ENCODE measurements at regions not wholly inside any gene's neighbourhood (a gene's known extent, or its start where the extent isn't known, plus 50 kb on each side); places are given as distances from the start of the nearest gene placed in this dataset.

DNA sequence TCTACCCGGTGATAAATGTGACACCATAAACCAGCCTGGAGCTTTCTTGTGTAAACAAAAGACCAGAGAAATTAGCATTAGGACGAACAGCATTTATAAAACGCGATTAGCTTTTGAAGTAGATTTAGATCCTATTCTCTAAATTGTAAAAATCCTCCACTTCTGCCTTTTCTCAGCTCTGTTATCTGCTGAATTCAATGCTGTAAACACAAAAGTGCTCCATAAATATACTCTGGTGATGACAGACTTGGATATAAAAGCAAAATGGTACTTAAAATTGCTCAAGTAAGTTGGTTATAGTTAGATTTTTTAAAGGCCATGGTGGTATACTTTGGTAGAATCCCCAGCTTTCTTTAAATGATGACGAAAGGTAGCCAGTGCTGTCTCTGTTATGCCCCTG is 114.6 kb upstream of the RMST start:
- no peak for DNase-seq

DNA sequence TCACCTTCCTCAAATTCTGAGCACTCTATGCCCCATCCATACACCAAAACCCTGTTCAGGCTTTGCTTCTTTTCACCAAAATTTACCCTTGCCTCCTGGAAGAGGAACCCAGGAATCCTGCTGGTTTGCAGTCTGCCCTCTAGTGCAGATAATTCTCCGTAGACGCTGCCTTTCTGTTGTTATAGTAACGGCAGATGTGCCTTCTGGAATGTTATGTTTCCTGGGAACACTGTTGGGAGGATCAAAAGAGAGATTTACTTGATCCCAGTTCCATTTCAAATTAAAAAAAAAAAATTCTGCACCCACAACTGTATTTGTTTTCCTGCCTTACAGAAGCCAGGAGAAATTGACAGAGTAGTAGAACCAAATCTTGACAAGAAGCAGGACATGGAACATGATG is 104.2 kb upstream of the RMST start:
- DNase-seq, result no peak

DNA sequence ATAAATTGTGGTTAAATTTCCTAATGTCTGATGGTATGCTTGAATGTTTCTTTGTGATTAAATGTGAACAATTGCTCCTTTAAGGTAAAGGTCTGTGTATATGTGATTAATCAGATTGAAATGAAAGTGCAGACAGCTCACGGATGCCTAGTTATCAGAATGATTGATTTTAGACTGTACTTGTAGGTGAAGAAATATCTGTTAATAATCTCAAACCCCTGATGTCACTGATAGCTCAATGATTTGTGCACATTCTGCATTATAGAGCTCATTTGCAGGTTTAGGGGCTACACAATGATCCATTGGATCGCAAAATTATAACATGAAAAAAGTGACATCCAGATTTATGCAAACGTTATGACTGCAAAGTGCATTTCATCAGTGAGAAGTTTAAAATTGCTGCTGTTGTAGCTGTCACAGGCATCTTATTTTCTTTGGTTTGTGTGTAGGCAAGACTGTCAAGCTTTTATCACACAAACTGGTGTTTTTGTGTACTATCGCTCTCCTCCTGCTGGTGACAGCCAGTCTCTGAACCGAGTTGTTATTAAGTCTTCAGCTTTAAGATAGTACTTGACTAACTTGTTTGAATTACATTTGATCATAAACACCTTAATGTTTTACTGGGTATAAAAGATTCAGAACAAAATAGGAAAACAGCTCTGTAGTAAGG is 103.4 kb upstream of the RMST start:
- no peak for DNase-seq

DNA sequence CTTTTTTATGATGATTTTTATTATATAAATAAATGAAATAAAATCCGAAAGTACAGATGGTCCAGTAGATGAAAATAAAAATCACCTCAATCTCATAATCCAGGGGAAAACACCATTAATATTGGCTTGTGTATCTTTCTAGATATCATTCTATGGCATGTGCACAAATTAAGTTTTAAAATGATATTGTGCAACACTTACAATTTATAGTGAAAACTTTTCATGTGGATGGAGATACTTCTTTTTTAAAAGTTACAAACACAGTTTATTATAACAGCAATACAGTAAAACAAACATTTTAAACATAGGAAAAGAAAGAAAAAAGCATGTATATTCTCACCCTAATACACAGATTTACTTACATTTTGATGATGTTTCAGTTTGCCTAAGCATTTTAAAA is 98.9 kb upstream of the RMST start:
- no peak for DNase-seq

DNA sequence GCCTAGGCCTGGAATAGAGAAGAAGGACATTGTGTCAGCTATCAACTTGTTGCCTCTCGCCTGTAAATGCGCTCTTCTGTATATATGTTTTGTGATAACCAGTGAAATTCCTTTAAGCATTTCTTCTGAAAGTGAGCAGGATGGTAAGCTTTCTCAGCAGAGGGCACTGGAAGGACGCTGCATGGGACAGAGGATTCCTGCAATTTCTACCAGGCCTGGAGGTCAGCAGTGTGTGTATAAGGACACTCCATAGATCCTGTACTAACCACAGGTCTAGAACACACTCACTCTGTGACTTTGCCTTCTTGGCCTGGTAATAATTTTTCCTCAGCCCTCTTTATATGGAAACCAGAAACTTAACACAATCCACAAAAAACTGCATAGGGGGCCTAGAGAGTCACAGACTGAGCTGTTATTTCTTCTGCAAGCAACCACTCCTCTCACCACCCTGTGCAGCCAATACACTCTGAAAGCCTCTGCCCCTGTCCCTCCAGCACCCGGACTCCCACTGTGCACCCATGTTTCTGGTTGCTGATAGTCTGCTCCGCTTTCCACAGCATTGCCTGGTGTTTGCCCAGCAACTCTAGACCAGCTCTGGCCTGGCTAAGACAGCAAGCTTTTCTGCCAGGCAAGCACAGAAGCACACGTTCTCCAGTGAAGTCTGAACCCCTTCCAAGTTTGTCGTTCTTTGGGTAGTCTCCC is 94.0 kb upstream of the RMST start:
- DNase-seq, result no peak

DNA sequence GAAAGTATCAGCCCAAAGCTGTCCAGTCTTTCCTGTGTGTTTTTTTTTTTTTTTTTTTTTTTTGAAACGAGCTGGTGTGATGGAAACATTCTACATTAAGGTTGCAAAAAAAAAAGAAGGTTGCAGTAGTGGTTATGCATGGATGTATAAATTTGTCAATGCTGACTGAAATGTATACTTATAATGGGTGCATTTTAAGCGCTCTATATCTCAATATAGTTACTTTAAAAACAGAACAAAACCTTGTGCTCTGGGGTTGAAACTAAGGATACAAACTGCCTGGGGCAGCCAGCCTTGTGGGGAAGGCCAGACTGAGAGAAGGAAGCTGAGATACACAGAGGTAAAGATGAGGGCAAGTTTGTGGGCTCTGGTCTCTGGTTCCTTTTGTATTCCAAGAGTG is 87.3 kb upstream of the RMST start:
- no peak for DNase-seq

DNA sequence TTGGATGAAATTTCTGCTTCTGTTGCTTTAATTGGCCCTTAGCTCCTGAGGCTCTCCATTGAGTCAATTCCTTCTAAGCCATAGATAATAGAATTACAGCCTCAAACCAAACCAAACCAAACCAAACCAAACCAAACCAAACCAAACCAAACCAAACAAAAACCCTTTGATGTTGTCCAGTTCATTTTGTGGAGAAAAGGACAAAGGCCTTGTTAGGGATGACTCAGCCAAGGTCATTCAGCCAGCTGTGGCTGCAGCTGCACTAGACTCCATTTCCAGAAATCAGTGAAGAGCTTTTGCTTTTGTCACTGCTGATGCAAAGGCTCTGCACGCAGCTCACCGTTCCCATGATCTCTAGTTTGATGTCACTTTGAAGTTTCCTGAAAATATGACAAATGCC is 82.2 kb upstream of the RMST start:
- DNase-seq, result no peak

DNA sequence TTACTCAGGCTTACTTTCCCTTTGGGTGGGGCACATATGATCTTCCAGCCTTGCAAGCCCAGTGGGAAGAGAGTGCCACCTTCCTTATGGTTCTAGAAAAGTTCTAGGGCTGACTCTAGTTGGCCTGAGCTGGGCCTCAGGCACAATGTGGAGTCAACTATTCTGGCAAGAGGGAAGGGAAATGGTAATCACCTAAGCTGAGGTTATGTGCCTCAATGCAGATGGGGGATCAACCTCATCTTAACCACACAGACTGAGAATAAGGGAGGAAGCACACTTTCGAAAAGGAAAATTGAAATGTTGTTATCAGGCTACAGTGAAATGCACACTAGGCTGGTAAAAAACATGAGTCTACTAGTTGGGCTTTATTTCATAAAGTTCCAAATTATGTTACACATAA is 77.5 kb upstream of the RMST start:
- no peak for DNase-seq

DNA sequence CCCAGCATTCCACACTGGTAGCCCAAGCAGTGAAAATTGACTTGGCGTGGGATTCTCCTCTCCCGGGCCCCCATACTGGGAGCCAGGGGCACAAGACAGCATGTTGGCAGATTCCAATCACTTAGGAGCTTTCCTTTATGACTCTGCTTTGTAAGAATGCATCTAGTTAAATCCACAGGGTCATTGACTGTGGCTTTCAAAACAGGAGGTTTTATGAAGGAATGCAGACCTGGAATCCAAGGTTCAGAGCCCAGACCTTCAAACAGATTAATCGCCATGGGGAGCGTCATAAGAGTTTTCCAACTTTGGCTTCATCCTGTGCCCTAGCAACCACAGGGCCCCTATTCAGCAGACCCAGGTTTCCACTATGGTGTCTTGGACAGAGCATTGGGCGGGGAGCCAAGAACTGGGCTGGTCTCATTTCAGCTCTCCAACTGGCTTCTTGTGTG is 76.4 kb upstream of the RMST start:
- no peak for DNase-seq

DNA sequence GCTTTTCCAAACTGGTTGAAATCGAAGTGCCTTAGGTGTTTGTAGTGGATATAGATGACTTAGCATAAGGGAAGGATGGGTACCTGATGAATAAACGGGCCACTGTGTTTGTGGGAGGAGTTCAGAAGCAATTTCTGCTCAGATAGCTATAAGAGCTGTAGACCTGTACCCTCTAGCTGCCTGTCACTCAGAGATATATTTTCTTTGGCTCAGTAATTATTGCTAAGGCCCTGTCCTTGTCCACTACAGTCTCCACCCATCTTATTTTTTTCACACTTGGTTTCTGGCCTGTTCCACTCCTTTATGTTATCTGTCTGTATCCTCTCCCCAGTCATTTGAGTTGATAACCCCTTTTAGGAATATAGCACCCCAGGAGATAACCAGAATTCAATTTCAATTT is 74.8 kb upstream of the RMST start:
- no peak for DNase-seq

DNA sequence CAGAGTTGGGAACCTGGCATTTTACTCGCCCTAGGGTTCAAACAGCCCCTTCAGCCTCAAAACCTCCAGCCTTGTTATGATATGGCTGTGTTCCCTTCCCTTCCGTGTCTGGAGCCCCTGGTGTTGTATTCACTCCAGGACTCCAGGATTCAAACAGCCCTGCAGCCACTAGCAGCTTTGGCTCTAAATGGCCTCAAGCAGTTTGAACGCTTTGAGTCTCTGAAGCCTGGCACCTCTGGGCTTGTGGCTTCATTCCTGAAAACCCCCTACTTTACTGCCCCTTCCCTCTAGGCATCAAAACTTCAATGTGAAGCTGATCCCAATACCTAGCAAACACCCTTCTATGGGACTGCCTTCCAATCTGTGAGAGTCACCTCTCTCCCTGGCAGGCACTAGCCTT is 67.9 kb upstream of the RMST start:
- no peak for DNase-seq

DNA sequence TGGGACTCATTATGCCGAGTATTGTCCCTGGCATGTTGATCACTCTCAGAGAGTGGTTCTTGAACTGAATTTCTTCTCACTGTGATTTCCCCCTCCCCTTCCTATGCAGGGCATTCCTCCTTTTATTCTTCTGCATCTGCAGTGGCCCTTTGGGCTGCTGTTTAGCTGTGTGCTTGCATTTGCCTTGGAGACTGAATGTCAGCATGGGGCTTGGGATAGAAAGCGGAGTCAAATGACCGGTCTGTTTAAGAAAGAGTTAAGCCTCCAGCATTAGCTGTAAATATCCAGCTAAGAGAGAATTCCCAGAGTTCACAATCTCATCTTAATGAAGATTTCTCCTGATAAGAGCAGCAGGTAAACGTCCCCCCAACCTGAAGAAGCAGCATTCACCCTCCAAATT is 65.6 kb upstream of the RMST start:
- no peak for DNase-seq

DNA sequence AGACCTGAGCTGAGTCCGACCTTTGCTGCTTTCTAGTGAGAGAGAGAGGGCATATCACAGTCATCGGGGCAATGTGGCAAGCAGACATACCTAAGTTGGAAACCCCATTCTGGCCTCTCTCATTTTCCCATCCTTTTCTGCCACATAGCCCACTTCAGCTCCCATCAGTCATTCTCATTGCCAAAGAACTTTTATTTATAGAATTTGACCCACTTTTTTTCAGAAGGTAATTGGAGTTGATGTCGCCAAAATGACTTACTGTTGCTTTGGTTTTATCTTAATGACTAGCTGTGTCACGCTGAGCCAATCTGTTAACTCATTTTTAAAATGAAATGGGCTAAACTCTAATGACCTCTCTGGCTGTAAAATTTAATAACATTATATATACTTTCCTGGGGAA is 63.9 kb upstream of the RMST start:
- DNase-seq, result no peak

DNA sequence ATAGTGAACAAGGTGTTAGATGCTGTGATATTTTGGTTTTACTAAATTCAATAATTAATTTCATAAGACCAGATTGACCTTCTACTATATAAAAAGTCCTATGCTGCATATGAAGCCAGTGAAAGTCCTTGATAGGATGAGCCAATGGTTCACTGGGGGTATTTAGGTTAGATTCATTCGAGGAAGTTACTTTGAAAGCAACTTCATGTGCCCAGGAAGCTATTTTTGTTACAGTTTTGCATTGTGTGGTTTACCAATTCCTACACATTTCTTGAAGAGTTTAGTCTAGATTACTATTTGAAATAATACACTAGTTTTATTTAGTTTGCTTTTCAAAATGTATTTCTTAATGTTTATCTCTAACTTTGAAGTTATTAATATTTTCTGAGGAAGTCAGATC is 58.5 kb upstream of the RMST start:
- peak; percentile 13 for DNase-seq

DNA sequence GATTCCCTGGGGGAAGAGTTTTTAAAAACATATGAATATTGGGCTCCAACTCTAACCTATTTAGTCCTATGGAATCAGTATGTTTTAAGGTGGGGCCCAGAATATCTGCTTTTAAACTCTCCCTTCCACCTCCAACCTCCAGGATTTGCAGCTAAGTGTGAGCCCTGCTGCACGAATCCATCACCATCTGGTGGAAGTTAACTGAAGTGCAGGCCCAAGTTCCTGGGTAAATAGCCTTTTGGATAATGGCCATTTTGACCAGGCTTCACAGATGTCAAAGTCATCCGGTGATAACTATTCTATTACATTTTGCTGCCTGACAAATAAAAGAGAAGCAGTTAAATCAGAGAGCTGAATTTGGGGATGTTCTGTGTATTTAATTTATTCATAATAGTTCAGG is 58.1 kb upstream of the RMST start:
- DNase-seq, result peak; percentile 74

DNA sequence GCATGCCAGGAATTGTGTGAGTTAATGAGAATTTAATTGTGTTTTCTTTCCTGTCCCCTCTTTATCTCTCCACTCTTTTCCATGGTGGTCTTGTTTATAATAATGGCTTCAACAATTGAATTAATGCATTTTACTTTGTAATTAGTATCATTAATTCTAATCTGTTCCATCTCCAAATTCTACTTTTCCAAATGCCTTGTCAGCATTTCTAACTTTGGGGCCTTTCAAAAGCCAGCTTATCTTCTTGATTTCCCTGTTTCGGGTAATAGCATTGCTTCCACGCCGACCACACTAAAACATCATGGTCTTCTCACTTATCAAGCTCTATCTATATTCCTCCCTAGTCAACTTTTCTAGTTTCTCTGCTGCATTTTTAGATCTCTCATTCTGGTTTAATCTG is 54.2 kb upstream of the RMST start:
- DNase-seq, result no peak

DNA sequence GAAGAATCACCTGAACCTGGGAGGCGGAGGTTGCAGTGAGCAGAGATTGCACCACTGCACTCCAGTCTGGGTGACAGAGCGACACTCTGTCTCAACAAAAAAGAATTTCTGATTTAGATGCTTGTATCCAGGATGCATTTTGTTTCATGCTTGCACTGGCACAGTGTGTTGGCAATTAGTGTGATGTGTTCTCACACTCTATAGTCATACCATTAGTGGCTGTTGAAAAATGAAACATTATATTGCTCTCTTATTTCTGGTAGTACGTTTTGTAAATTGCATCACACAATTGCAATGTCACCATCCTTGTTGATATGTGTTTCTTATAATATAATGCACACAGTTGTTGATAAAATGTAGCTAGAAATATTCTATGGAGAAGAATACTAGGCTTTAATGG is 51.3 kb upstream of the RMST start:
- no peak for DNase-seq

All from NCI-H1092 treated with DMSO at 0.1 percent for 48 hours (cell line).